ENCODE measurements at regions not wholly inside any gene's neighbourhood (a gene's known extent, or its start where the extent isn't known, plus 50 kb on each side); places are given as distances from the start of the nearest gene placed in this dataset.

DNA sequence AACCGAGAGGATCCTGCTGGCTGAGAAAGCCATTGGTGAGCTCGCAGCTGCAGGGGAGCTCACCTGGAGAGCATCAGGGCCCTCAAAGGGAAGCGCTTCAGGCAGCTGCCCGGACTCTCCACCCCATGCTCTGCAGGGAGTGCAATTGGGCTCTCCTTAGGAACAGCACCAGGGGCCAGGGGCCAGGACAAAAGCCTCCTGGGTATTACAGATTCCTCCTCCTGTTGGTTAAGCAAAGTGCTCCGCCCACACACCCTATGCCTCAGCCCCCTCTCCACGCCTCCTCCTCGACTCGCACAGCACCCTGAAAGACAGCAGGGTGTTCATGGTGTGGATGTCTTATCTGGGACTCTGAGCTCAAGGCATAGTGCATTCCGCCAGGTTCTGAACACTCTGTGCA is 139.9 kb downstream of the SHANK2 start:
- Histone ChIP-seq H3K9me3 (replicated peaks; ENCODE audit: control insufficient read depth, insufficient read depth, low read length) (no peaks in the 10 kb centered on the region), H3K27ac (ENCODE audit: insufficient read depth, low read depth, low read length) (no peak overlapping the region), H3K9me1 (replicated peaks; ENCODE audit: control insufficient read depth, extremely low read depth, insufficient read depth, low read length) (no peaks in the 10 kb centered on the region), H3K4me1 (ENCODE audit: control insufficient read depth, extremely low read depth, insufficient read depth, low read length) (no peaks in the 10 kb centered on the region), H2AFZ (ENCODE audit: low read depth, low read length) (no peak overlapping the region), H3K27me3 (ENCODE audit: control insufficient read depth in 2 of 2, insufficient read depth in 2 of 2, low read length in 2 of 2) (no peaks in the 10 kb centered on the region), H3K36me3 (ENCODE audit: control insufficient read depth in 2 of 2, extremely low read depth in 1 of 2, insufficient read depth in 2 of 2, low read length in 2 of 2) (no peaks in the 10 kb centered on the region), H4K20me1 (replicated peaks; ENCODE audit: control insufficient read depth, extremely low read depth, insufficient read depth, low read length) (no peaks in the 10 kb centered on the region), H3K9ac (replicated peaks; ENCODE audit: extremely low read depth, insufficient read depth, low read length) (no peak overlapping the region), H3K4me2 (ENCODE audit: insufficient read depth, low read length) (no peak overlapping the region), H3K79me2 (ENCODE audit: control insufficient read depth, insufficient read depth, low read length) (no peaks in the 10 kb centered on the region), H3K4me3 (replicated peaks in 1 of 3; ENCODE audit: insufficient read depth in 1 of 3, low read depth in 1 of 3, low read length in 3 of 3) (no peak overlapping the region)
- intact Hi-C loops (cut with micrococcal nuclease): no loop called here
- dilution Hi-C loops (cut with MboI; ENCODE audit: extremely low pct_ligation_motif_present, low sequenced_read_pairs): no loop called here
- FAIRE-seq: no peak
- ChIA-PET POLR2A (no interaction called here), CTCF (no interaction called here)
- BruUV-seq (replicated peaks): no TSS peak
- DNase-seq (ENCODE audit: low read depth, low spot score): no peak
- TF ChIP-seq CTCF (IDR thresholded peaks at IDR 0.05; ENCODE audit: extremely low read depth in 1 of 2, insufficient read depth in 1 of 2, low read depth in 1 of 2, low read length in 2 of 2) (no peak), FOS (IDR thresholded peaks at IDR 0.05; ENCODE audit: borderline replicate concordance, insufficient read depth, low read length) (no peak), POLR2A (IDR thresholded peaks at IDR 0.05; ENCODE audit: low read depth, low read length) (no peak), MYC (IDR thresholded peaks at IDR 0.05; ENCODE audit: low read depth, low read length) (no peak)
- TF ChIP-seq, protein P1, sequence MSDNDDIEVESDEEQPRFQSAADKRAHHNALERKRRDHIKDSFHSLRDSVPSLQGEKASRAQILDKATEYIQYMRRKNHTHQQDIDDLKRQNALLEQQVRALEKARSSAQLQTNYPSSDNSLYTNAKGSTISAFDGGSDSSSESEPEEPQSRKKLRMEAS (IDR thresholded peaks at IDR 0.05; ENCODE audit: insufficient read depth, insufficient read length): no peak

- H2AFZ ChIP-seq (ENCODE audit: low read depth, low read length): no peak overlapping the region
- H3K4me1 ChIP-seq (ENCODE audit: control insufficient read depth, extremely low read depth, insufficient read depth, low read length): no peaks in the 10 kb centered on the region
- H3K79me2 ChIP-seq (ENCODE audit: control insufficient read depth, insufficient read depth, low read length): no peaks in the 10 kb centered on the region
- dilution Hi-C loops (cut with MboI; ENCODE audit: extremely low pct_ligation_motif_present, low sequenced_read_pairs) (no loop called here), intact Hi-C loops (cut with micrococcal nuclease) (no loop called here)
- no peak overlapping the region for H3K9ac ChIP-seq (replicated peaks; ENCODE audit: extremely low read depth, insufficient read depth, low read length)
- no peaks in the 10 kb centered on the region for H3K9me1 ChIP-seq (replicated peaks; ENCODE audit: control insufficient read depth, extremely low read depth, insufficient read depth, low read length)
- DNase-seq (ENCODE audit: low read depth, low spot score) (no peak), FAIRE-seq (no peak)
- H3K9me3 ChIP-seq (replicated peaks; ENCODE audit: control insufficient read depth, insufficient read depth, low read length): no peaks in the 10 kb centered on the region
- POLR2A ChIA-PET: no interaction called here
- no peaks in the 10 kb centered on the region for H4K20me1 ChIP-seq (replicated peaks; ENCODE audit: control insufficient read depth, extremely low read depth, insufficient read depth, low read length)
- no peaks in the 10 kb centered on the region for H3K36me3 ChIP-seq (ENCODE audit: control insufficient read depth in 2 of 2, extremely low read depth in 1 of 2, insufficient read depth in 2 of 2, low read length in 2 of 2)
- no peak overlapping the region for H3K27ac ChIP-seq (ENCODE audit: insufficient read depth, low read depth, low read length)
- no peaks in the 10 kb centered on the region for H3K27me3 ChIP-seq (ENCODE audit: control insufficient read depth in 2 of 2, insufficient read depth in 2 of 2, low read length in 2 of 2)
- TF ChIP-seq JUN (IDR thresholded peaks at IDR 0.05; ENCODE audit: borderline replicate concordance, insufficient read depth, insufficient read length, low read depth) (no peak), GATA2 (IDR thresholded peaks at IDR 0.05; ENCODE audit: insufficient read depth, insufficient read length, low read depth, low read length) (no peak), POLR2A (IDR thresholded peaks at IDR 0.05; ENCODE audit: low read depth, low read length) (no peak), MYC (IDR thresholded peaks at IDR 0.05; ENCODE audit: low read depth, low read length) (no peak), FOS (IDR thresholded peaks at IDR 0.05; ENCODE audit: borderline replicate concordance, insufficient read depth, low read length) (no peak), CTCF (IDR thresholded peaks at IDR 0.05; ENCODE audit: extremely low read depth in 1 of 2, insufficient read depth in 1 of 2, low read depth in 1 of 2, low read length in 2 of 2) (no peak), POLR2AphosphoS5 (IDR thresholded peaks at IDR 0.05; ENCODE audit: insufficient read depth, low read depth, low read length) (no peak), EZH2 (IDR thresholded peaks at IDR 0.05; ENCODE audit: borderline replicate concordance, low read depth, low read length, severe bottlenecking) (no peak)
- TF ChIP-seq, protein P1 (IDR thresholded peaks at IDR 0.05; ENCODE audit: insufficient read depth, insufficient read length): no peak
- no peak overlapping the region for H3K4me2 ChIP-seq (ENCODE audit: insufficient read depth, low read length)
- CTCF ChIA-PET: no interaction called here
- no peak overlapping the region for H3K4me3 ChIP-seq (replicated peaks in 1 of 3; ENCODE audit: insufficient read depth in 1 of 3, low read depth in 1 of 3, low read length in 3 of 3)
- BruUV-seq (replicated peaks): no TSS peak
Measured at GRCh38 chr11:71109586-71109985, 142.8 kb downstream of the SHANK2 start.

All from endothelial cell of umbilical vein (primary cell).